Liver (tissue), 8 donors: ENCODE measurements at regions not wholly inside any gene's neighbourhood (a gene's known extent, or its start where the extent isn't known, plus 50 kb on each side); places are given as distances from the start of the nearest gene placed in this dataset.

Source experiments
- DNase-seq: peaks from one replicate; pipeline ENCODE4 v3.0.0-alpha.2; 2017; ENCODE audit warnings: low spot score
- H3K27ac ChIP-seq, 2 donors: one replicate each; pipeline ENCODE4 v1.7.0; 2013; ENCODE audit warnings: inconsistent platforms in 2 of 2, low read length in 2 of 2, control low read depth in 1 of 2, low read depth in 1 of 2, mild to moderate bottlenecking in 1 of 2
- H3K27me3 ChIP-seq, 4 donors: one replicate each; pipeline versions ENCODE4 v1.6.1 to v1.7.0; 2013; ENCODE audit warnings: low read length in 3 of 4, inconsistent platforms in 1 of 4, mild to moderate bottlenecking in 1 of 4, moderate library complexity in 1 of 4; ENCODE audit not compliant: control insufficient read depth in 4 of 4, insufficient read depth in 4 of 4
- H3K36me3 ChIP-seq, 4 donors: one replicate each; pipeline versions ENCODE4 v1.6.1 to v1.7.0; 2013; ENCODE audit warnings: low read length in 3 of 4, mild to moderate bottlenecking in 3 of 4, low read depth in 1 of 4, moderate library complexity in 1 of 4; ENCODE audit not compliant: control insufficient read depth in 4 of 4, insufficient read depth in 3 of 4
- H3K4me1 ChIP-seq, 4 donors: one replicate each; pipeline versions ENCODE4 v1.6.1 to v1.7.0; 2013; ENCODE audit warnings: low read length in 3 of 4, mild to moderate bottlenecking in 3 of 4, moderate library complexity in 1 of 4; ENCODE audit not compliant: control insufficient read depth in 4 of 4, insufficient read depth in 4 of 4
- H3K4me3 ChIP-seq, 3 donors: one replicate each; pipeline versions ENCODE4 v1.6.1 to v1.7.0; 2013; ENCODE audit warnings: low read length in 3 of 3, control low read depth in 1 of 3, low read depth in 1 of 3, mild to moderate bottlenecking in 1 of 3
- H3K9ac ChIP-seq, 2 donors: one replicate each; pipeline ENCODE4 v1.7.0; 2013; ENCODE audit warnings: low read length in 2 of 2, mild to moderate bottlenecking in 2 of 2, moderate library complexity in 2 of 2, control low read depth in 1 of 2, low read depth in 1 of 2
- H3K9me3 ChIP-seq, 4 donors: one replicate each; pipeline versions ENCODE4 v1.6.1 to v1.7.0; 2013; ENCODE audit warnings: low read length in 3 of 4; ENCODE audit not compliant: control insufficient read depth in 4 of 4
- CTCF ChIP-seq: fragments of 150-350 bp; IDR thresholded peaks from 2 replicates; pipeline ENCODE4 v1.5.1; 2017; ENCODE audit warnings: improper control_type of control experiment, low read depth, low read length; ENCODE audit not compliant: missing input control
- EGR1 ChIP-seq, 2 donors: IDR thresholded peaks; 2 replicates each; pipeline ENCODE4 v1.6.1; 2016 to 2018; ENCODE audit warnings: antibody characterized with exemption in 2 of 2, low read depth in 2 of 2
- FOXA1 ChIP-seq: IDR thresholded peaks from 2 replicates; pipeline ENCODE4 v1.6.1; 2016; ENCODE audit warnings: antibody characterized with exemption
- FOXA2 ChIP-seq: IDR thresholded peaks from 2 replicates; pipeline ENCODE4 v1.6.1; 2016; ENCODE audit warnings: antibody characterized with exemption
- GABPA ChIP-seq, 2 donors: IDR thresholded peaks in 1 of 2; conservative IDR thresholded peaks in 1 of 2; 2 replicates each; pipeline ENCODE4 v1.6.1; 2016; ENCODE audit warnings: antibody characterized with exemption in 2 of 2, mild to moderate bottlenecking in 1 of 2, moderate library complexity in 1 of 2
- HNF4A ChIP-seq, 2 donors: conservative IDR thresholded peaks; 2 replicates each; pipeline ENCODE4 v1.6.1; 2016; ENCODE audit warnings: antibody characterized with exemption in 2 of 2, mild to moderate bottlenecking in 2 of 2
- HNF4G ChIP-seq: IDR thresholded peaks from 2 replicates; pipeline ENCODE4 v1.6.1; 2016; ENCODE audit warnings: antibody characterized with exemption
- JUND ChIP-seq, 2 donors: IDR thresholded peaks; 2 replicates each; pipeline ENCODE4 v1.6.1; 2016; ENCODE audit warnings: antibody characterized with exemption in 2 of 2
- NR2F2 ChIP-seq: IDR thresholded peaks from 2 replicates; pipeline ENCODE4 v1.6.1; 2016; ENCODE audit warnings: antibody characterized with exemption
- RAD21 ChIP-seq, 2 donors: IDR thresholded peaks; 2 replicates each; pipeline ENCODE4 v1.6.1; 2016; ENCODE audit warnings: antibody characterized with exemption in 2 of 2, mild to moderate bottlenecking in 2 of 2
- REST ChIP-seq: IDR thresholded peaks from 2 replicates; pipeline ENCODE4 v1.6.1; 2016; ENCODE audit warnings: antibody characterized with exemption, mild to moderate bottlenecking
- RXRA ChIP-seq, 2 donors: IDR thresholded peaks; 2 replicates each; pipeline ENCODE4 v1.6.1; 2017 to 2018; ENCODE audit warnings: antibody characterized with exemption in 2 of 2, mild to moderate bottlenecking in 1 of 2
- SP1 ChIP-seq: IDR thresholded peaks from 2 replicates; pipeline ENCODE4 v1.6.1; 2018; ENCODE audit warnings: antibody characterized with exemption, mild to moderate bottlenecking
- TAF1 ChIP-seq: conservative IDR thresholded peaks from 2 replicates; pipeline ENCODE4 v1.6.1; 2016; ENCODE audit warnings: antibody characterized with exemption, mild to moderate bottlenecking
- YY1 ChIP-seq: IDR thresholded peaks from 2 replicates; pipeline ENCODE4 v1.6.1; 2016; ENCODE audit warnings: antibody characterized with exemption, mild to moderate bottlenecking
- WGBS: extraction: QIAGEN DNeasy Blood & Tissue Kit; methylation state at CpG from one replicate; pipeline ENCODE4 v1.1.7; 2013; 5-methylcytosine and 5-hydroxymethylcytosine counted together
- TF ChIP-seq, protein P1 (sequence below): IDR thresholded peaks from 2 replicates; pipeline ENCODE4 v1.6.1; 2016; ENCODE audit warnings: antibody characterized with exemption
- TF ChIP-seq, protein P2 (sequence below): IDR thresholded peaks from 2 replicates; pipeline ENCODE4 v1.6.1; 2016; ENCODE audit warnings: antibody characterized with exemption
- donor health status: healthy.
- donor health status: healthy.
- donor health status: healthy.
- donor health status: healthy.
- donor health status: healthy.

GRCh38 chr3:118116991-118117390 is 917.7 kb downstream of the IGSF11 start:
- no peak for DNase-seq
- Histone ChIP-seq H3K4me1 (no peaks in the 10 kb centered on the region), H3K27me3 (peaks cover 0 to 4% (median 0%) of the 10 kb centered on the region in 4 donors), H3K9me3 (no peaks in the 10 kb centered on the region), H3K36me3 (no peaks in the 10 kb centered on the region), H3K27ac (no peak overlapping the region), H3K9ac (no peak overlapping the region), H3K4me3 (no peak overlapping the region)
- WGBS = 45% methylated on average over 3 of the region's 3 CpGs
- TF ChIP-seq NR2F2 (no peak), RAD21 (IDR thresholded peaks at IDR 0.05) (no peak), SP1 (no peak), GABPA (IDR thresholded peaks at IDR 0.05 in 1 of 2, conservative IDR thresholded peaks at IDR 0.05 in 1 of 2) (no peak)

DNA sequence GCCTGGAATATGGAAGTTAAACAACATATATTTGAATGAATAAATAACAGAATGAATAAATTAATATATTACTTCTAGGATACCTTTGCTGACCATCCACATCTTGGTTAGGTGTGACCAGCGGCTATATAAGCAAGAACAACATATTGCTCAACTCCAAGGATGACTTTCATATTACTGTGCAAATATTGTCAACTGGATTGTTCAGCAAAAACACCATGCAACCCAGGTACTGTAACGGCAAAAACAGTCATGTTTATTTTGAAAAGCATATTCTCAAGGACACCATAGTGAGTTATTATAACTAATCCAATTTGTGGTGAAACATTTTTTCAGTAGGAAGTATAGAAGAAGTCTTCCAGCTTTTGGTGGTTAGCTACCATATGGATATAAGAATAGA is 907.9 kb downstream of the IGSF11 start:
- WGBS = 71% methylated on average over 2 of the region's 2 CpGs
- Histone ChIP-seq H3K9me3 (no peaks in the 10 kb centered on the region), H3K4me3 (no peak overlapping the region), H3K4me1 (no peaks in the 10 kb centered on the region), H3K27ac (no peak overlapping the region), H3K36me3 (no peaks in the 10 kb centered on the region), H3K9ac (no peak overlapping the region), H3K27me3 (no peaks in the 10 kb centered on the region)
- no peak for DNase-seq
- TF ChIP-seq FOXA2 (no peak), FOXA1 (no peak), TAF1 (no peak), YY1 (no peak), REST (no peak), JUND (IDR thresholded peaks at IDR 0.05) (no peak), CTCF (no peak), HNF4G (no peak), EGR1 (IDR thresholded peaks at IDR 0.05; ENCODE audit: low read depth in 2 of 2) (no peak), HNF4A (conservative IDR thresholded peaks at IDR 0.05) (no peak), RXRA (IDR thresholded peaks at IDR 0.05) (no peak), NR2F2 (no peak), SP1 (no peak)
- TF ChIP-seq, protein P1, sequence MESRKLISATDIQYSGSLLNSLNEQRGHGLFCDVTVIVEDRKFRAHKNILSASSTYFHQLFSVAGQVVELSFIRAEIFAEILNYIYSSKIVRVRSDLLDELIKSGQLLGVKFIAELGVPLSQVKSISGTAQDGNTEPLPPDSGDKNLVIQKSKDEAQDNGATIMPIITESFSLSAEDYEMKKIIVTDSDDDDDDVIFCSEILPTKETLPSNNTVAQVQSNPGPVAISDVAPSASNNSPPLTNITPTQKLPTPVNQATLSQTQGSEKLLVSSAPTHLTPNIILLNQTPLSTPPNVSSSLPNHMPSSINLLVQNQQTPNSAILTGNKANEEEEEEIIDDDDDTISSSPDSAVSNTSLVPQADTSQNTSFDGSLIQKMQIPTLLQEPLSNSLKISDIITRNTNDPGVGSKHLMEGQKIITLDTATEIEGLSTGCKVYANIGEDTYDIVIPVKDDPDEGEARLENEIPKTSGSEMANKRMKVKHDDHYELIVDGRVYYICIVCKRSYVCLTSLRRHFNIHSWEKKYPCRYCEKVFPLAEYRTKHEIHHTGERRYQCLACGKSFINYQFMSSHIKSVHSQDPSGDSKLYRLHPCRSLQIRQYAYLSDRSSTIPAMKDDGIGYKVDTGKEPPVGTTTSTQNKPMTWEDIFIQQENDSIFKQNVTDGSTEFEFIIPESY = no peak
- TF ChIP-seq, protein P2, sequence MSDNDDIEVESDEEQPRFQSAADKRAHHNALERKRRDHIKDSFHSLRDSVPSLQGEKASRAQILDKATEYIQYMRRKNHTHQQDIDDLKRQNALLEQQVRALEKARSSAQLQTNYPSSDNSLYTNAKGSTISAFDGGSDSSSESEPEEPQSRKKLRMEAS = no peak
